BE2C (cell line): ENCODE measurements at regions not wholly inside any gene's neighbourhood (a gene's known extent, or its start where the extent isn't known, plus 50 kb on each side); places are given as distances from the start of the nearest gene placed in this dataset.

ENCODE experiments used
- DNase-seq: peaks from one replicate; pipeline ENCODE4 v3.0.0-alpha.2; 2020
- H3K27me3 ChIP-seq: fragments of 250-450 bp; sonication (Bioruptor Pico); 2 replicates; pipeline ENCODE4 v1.5.1; 2020; ENCODE audit warnings: mild to moderate bottlenecking
- H3K36me3 ChIP-seq: fragments of 250-450 bp; sonication (Bioruptor Pico); 2 replicates; pipeline ENCODE4 v1.5.1; 2020; ENCODE audit warnings: mild to moderate bottlenecking
- H3K4me1 ChIP-seq: fragments of 250-450 bp; sonication (Bioruptor Pico); 2 replicates; pipeline ENCODE4 v1.5.1; 2020
- H3K4me3 ChIP-seq: 2 replicates; pipeline ENCODE4 v1.5.1; 2011; ENCODE audit warnings: low read depth, low read length
- H3K9me3 ChIP-seq: fragments of 250-450 bp; sonication (Bioruptor Pico); 2 replicates; pipeline ENCODE4 v1.5.1; 2020
- CTCF ChIP-seq: IDR thresholded peaks from 2 replicates; pipeline ENCODE4 v1.5.1; 2012; ENCODE audit warnings: mild to moderate bottlenecking, low read depth, low read length

- no peak for DNase-seq
- H3K4me1 ChIP-seq: no peaks in the 10 kb centered on the region
- TF ChIP-seq CTCF: no peak
- no peaks in the 10 kb centered on the region for H3K27me3 ChIP-seq
- no peak overlapping the region for H3K4me3 ChIP-seq
- H3K9me3 ChIP-seq: no peaks in the 10 kb centered on the region
- H3K36me3 ChIP-seq: no peaks in the 10 kb centered on the region
Measured at GRCh38 chr6:4318321-4318720, 182.9 kb upstream of the ECI2 start.

- Histone ChIP-seq H3K27me3 (no peaks in the 10 kb centered on the region), H3K36me3 (no peaks in the 10 kb centered on the region), H3K4me1 (no peaks in the 10 kb centered on the region), H3K9me3 (no peaks in the 10 kb centered on the region), H3K4me3 (no peak overlapping the region)
- no peak for DNase-seq
- TF ChIP-seq CTCF: no peak
Measured at GRCh38 chr6:4316867-4317400, 181.6 kb upstream of the ECI2 start.

GRCh38 chr6:4314201-4314707 is 178.9 kb upstream of the ECI2 start:
- Histone ChIP-seq H3K36me3 (no peaks in the 10 kb centered on the region), H3K4me1 (no peaks in the 10 kb centered on the region), H3K4me3 (no peak overlapping the region), H3K27me3 (no peaks in the 10 kb centered on the region), H3K9me3 (no peaks in the 10 kb centered on the region)
- DNase-seq: no peak
- TF ChIP-seq CTCF: no peak

- Histone ChIP-seq H3K27me3 (no peaks in the 10 kb centered on the region), H3K4me3 (no peak overlapping the region), H3K36me3 (no peaks in the 10 kb centered on the region), H3K4me1 (no peaks in the 10 kb centered on the region), H3K9me3 (no peaks in the 10 kb centered on the region)
- DNase-seq: no peak
- 0 out of 2 replicates have a peak, but pooled peaks have one; percentile 19 for TF ChIP-seq CTCF
Measured at GRCh38 chr6:4313044-4313686, 177.8 kb upstream of the ECI2 start.

GRCh38 chr6:4311976-4312860 is 176.8 kb upstream of the ECI2 start:
- Histone ChIP-seq H3K9me3 (no peaks in the 10 kb centered on the region), H3K4me3 (no peak overlapping the region), H3K27me3 (no peaks in the 10 kb centered on the region), H3K4me1 (no peaks in the 10 kb centered on the region), H3K36me3 (no peaks in the 10 kb centered on the region)
- no peak for DNase-seq
- TF ChIP-seq CTCF: no peak
